Right cardiac atrium (tissue), 5 donors: ENCODE measurements at regions not wholly inside any gene's neighbourhood (a gene's known extent, or its start where the extent isn't known, plus 50 kb on each side); places are given as distances from the start of the nearest gene placed in this dataset.
"Not testable (repeated sequence)": the region's sequence is repeated elsewhere in the genome, so short reads cannot be mapped to it uniquely, and the experiment has no call there.

Experiments
- ATAC-seq, 2 donors: fragments of 200-7000 bp; cut with Tn5 transposase; one replicate each; pipeline versions ENCODE4 v1.8.0 to v1.9.1; 2020; ENCODE audit warnings: moderate library complexity in 2 of 2, mild to moderate bottlenecking in 1 of 2
- DNase-seq, 3 donors: peaks; one replicate each; pipeline ENCODE4 v3.0.0-alpha.2; 2020
- H3K27ac ChIP-seq: one replicate; pipeline ENCODE4 v1.5.1; 2013; ENCODE audit warnings: mild to moderate bottlenecking, low read length, control low read depth, moderate library complexity
- H3K27me3 ChIP-seq: one replicate; pipeline ENCODE4 v1.6.1; 2013; ENCODE audit not compliant: control insufficient read depth, insufficient read depth
- H3K4me1 ChIP-seq: one replicate; pipeline ENCODE4 v1.6.1; 2013; ENCODE audit warnings: low read length; ENCODE audit not compliant: control insufficient read depth, insufficient read depth
- H3K4me3 ChIP-seq: one replicate; pipeline ENCODE4 v1.5.1; 2013; ENCODE audit warnings: low read length, control low read depth
- H3K9me3 ChIP-seq: one replicate; pipeline ENCODE4 v1.6.1; 2013; ENCODE audit warnings: low read length; ENCODE audit not compliant: control insufficient read depth
- WGBS: extraction: QIAGEN DNeasy Blood & Tissue Kit; methylation state at CpG from one replicate; pipeline ENCODE4 v1.1.7; 2013; 5-methylcytosine and 5-hydroxymethylcytosine counted together
- intact Hi-C, 4 donors: fragments of 100-400 bp; cut with DNase I; formaldehyde crosslinking; loops; one replicate each; pipeline versions ENCODE4 v1.11.0 to v1.14.0; 2022 to 2023
- donor health status: healthy with polysubstance abuse.
- donor health status: DM: no; HTN: yes; CAD: no.
- donor health status: DM: no; HTN: no; CAD: no.
- donor health status: DM: no; HTN: yes; CAD: no; lungs with severe emphysema.
- donor health status: DM: yes; HTN: yes; CAD: no.

DNA sequence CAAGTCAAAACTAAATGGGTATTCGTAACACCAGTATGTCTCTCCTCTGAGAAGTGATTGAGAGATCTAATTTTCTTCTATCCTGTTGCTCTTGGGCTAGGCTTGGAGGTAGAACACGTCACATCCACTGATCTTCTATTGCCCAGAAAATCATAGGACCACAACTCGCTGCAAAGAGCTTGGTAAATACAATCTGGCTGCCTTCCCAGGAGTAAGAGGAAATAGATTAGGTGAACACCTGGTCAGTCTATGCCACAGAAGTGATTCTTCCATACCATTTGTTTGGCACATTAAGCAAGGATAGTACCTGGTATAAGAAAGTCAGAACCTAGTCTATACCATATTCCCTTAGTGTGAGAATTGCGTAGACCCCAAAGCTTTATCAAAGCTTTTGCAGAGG lies 129.3 kb upstream of the PHYHIPL start:
- 80% methylated on average over 4 of the region's 4 CpGs for WGBS

DNA sequence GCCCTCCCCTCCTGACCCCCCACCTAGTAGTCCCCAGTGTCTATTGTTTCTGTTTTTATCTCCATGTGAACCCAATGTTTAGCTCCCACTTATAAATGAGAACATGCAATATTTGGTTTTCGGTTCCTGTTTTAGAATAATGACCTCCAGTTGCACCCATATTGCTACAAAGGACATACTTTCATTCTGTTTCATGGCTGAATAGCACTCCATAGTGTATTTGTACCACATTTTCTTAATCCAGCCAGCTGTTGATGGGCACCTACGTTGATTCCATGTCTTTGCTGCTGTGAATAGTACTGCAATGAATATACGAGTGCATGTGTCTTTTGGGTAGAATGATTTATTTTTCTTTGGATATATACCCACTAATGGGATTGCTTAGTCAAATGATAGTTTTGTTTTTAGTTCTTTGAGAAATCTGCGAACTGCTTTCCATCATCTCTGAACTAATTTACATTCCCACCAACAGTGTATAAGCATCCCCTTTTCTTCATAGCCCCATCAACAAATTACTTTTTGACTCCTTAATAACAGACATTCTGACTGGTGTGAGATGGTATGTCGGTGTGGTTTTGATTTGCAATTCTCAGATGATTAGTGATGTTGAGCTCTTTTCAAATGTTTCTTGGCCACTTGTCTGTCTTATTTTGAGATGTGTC lies 128.4 kb upstream of the PHYHIPL start:
- H3K27ac ChIP-seq: no peak overlapping the region
- DNase-seq (no peak), ATAC-seq (no peak)
- no peaks in the 10 kb centered on the region for H3K9me3 ChIP-seq
- 83% methylated on average over 5 of the region's 5 CpGs for WGBS
- H3K27me3 ChIP-seq: no peaks in the 10 kb centered on the region
- intact Hi-C loops: no loop called here
- H3K4me3 ChIP-seq: no peak overlapping the region
- no peaks in the 10 kb centered on the region for H3K4me1 ChIP-seq

More for the DNA sequence above, 129.3 kb upstream of the PHYHIPL start:
- H3K27me3 ChIP-seq: no peaks in the 10 kb centered on the region
- DNase-seq (no peak), ATAC-seq (no peak)
- no peak overlapping the region for H3K27ac ChIP-seq
- no peaks in the 10 kb centered on the region for H3K4me1 ChIP-seq
- intact Hi-C loops: no loop called here
- no peak overlapping the region for H3K4me3 ChIP-seq
- H3K9me3 ChIP-seq: no peaks in the 10 kb centered on the region

DNA sequence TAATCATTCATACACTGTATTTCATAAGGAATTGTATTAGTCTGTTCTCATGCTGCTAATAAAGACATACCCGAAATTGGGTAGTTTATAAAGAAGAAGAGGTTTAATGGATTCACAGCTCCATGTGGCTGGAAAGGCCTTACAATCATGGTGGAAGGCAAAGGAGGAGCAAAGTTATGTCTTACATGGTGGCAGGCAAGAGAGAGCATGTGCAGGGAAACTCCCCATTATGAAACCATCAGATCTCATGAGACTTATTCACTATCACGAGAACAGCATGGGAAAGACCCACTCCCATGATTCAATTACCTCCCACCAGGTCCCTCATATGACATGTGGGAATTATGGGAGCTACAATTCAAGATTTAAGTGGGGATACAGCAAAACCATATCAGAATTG lies 122.9 kb upstream of the PHYHIPL start:
- H3K4me1 ChIP-seq, intact Hi-C loops, H3K27me3 ChIP-seq, H3K4me3 ChIP-seq, H3K27ac ChIP-seq, DNase-seq, H3K9me3 ChIP-seq, ATAC-seq: not testable (repeated sequence)
- 82% methylated on average over 2 of the region's 2 CpGs for WGBS

DNA sequence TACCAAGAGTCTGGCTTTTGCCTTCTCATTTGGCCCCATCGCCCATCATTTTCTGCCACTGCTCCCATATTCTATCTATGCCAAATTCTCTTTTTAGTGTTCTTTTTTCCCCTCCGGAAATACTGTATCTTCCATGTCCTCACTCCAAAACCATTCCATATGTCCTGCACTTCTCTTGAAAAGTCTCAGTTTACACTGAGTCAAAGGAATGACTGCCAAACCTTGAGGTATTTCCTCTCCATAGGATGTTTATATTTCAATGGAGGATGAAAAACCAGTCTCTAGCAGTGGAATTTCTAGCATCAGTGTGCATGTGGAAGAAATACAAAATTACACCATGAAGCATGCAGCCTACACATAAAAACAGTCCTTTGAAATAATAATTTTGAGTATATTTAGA lies 121.4 kb upstream of the PHYHIPL start:
- H3K9me3 ChIP-seq: no peaks in the 10 kb centered on the region
- DNase-seq: no peak
- no peak for ATAC-seq
- WGBS: 84% methylated on average over 2 of the region's 2 CpGs
- H3K4me1 ChIP-seq: peaks cover 3% of the 10 kb centered on the region
- no peak overlapping the region for H3K4me3 ChIP-seq
- H3K27ac ChIP-seq: no peak overlapping the region
- H3K27me3 ChIP-seq: no peaks in the 10 kb centered on the region
- intact Hi-C loops: no loop called here

DNA sequence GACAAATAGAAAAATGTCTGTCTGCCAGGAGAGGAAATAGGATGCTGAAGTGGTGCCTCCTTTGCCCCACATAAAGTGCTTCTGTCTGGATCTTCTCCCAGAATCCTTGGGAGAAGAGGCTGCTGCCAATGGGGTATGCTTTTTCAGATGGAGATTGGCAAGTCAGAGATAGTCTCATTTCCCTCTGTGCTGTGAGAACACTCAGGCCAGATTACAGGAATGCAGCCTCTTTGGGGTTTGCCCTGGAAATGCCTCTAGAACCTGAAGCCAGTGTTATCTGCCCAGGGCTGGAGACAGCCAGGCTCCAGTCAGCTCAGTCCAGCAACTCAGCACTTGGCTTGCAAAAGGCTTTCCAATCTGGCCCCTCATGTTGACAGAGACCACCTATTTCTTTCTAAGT lies 119.1 kb upstream of the PHYHIPL start:
- ATAC-seq: peak; percentile 36 to 91
- intact Hi-C loops: no loop called here

DNA sequence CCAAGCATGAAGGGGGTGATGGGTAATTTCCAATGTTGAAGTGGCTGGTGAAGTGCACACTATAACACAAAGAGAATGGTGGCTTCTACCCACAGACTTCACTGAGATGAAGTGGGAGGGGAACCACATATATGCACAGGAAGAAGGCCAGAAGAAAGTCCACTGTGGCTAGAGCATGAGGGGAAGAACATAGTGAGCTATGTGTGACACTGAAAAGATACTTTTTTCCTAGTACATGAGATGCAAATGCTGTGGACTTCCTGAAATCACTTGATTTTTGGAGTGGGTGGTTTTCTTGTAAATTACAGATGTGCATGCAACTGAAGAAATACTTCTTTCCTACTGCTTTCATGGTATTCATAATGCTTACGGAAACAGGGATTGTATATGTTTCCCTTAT lies 115.6 kb upstream of the PHYHIPL start:
- DNase-seq (no peak), ATAC-seq (no peak)
- Histone ChIP-seq H3K27ac (no peak overlapping the region), H3K4me1 (peaks cover 3% of the 10 kb centered on the region), H3K27me3 (no peaks in the 10 kb centered on the region), H3K9me3 (no peaks in the 10 kb centered on the region), H3K4me3 (no peak overlapping the region)
- WGBS: 93% methylated on average over 1 of the region's 1 CpG
- intact Hi-C loops: no loop called here

More for the DNA sequence above, 119.1 kb upstream of the PHYHIPL start:
- Histone ChIP-seq H3K27ac (no peak overlapping the region), H3K27me3 (no peaks in the 10 kb centered on the region), H3K9me3 (no peaks in the 10 kb centered on the region), H3K4me1 (peaks cover 3% of the 10 kb centered on the region), H3K4me3 (no peak overlapping the region)
- DNase-seq: peak in 1 of 3 donors; percentile 28

DNA sequence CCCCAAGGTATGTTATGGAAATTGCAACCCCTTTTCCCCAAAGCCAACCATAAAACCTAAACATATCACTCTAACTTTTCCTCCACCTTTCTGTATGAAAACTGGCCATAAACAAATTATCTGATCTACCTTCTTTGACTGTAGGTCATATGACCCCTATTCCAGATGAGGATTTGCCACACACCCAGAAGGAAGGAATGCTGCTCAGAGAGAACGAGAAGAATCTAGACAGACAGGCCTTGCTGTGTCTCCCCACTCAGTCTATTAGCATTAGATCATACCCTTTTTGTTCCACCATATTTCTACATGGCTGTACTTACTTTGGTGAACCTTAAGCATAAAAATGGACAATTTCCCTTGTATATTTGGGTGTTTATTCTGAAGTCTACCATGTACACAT lies 113.0 kb upstream of the PHYHIPL start:
- H3K4me3 ChIP-seq: no peak overlapping the region
- no peak for DNase-seq
- intact Hi-C loops: no loop called here
- H3K27me3 ChIP-seq: no peaks in the 10 kb centered on the region
- H3K27ac ChIP-seq: no peak overlapping the region
- ATAC-seq: no peak
- no peaks in the 10 kb centered on the region for H3K4me1 ChIP-seq
- WGBS: 96% methylated on average over 1 of the region's 1 CpG
- H3K9me3 ChIP-seq: no peaks in the 10 kb centered on the region

DNA sequence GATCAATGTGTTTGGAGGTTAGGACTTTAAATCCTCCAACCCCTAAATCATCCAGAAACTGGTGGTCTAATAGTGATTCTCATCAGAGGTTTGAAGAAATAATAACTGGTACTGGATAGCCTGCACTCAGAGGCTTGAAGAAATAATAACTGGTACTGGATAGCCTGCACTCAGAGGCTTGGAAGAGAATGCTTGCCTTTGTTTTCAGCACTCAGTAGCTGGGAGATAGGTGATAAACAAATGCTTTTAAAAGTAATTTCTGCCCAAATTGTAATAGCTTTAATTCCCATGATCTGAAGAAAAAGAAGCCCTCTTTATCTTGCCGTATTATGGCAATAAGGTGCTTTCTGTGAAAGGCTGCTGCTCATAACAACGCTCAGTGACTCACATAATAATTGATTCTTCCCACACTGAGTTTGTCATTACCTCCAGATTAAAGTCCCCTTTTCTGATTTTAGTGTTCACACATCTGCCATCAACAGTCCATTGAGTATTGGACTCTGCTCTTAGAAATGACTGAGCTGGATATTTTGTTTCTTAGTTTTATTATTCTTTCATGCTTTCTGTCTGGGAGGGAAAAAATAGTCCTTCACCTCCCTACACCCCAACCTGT lies 112.3 kb upstream of the PHYHIPL start:
- intact Hi-C loops: no loop called here
- DNase-seq: no peak
- no peaks in the 10 kb centered on the region for H3K27me3 ChIP-seq
- 85% methylated on average over 2 of the region's 2 CpGs for WGBS
- H3K9me3 ChIP-seq: no peaks in the 10 kb centered on the region
- no peak for ATAC-seq
- no peak overlapping the region for H3K27ac ChIP-seq
- no peak overlapping the region for H3K4me3 ChIP-seq
- H3K4me1 ChIP-seq: no peaks in the 10 kb centered on the region

DNA sequence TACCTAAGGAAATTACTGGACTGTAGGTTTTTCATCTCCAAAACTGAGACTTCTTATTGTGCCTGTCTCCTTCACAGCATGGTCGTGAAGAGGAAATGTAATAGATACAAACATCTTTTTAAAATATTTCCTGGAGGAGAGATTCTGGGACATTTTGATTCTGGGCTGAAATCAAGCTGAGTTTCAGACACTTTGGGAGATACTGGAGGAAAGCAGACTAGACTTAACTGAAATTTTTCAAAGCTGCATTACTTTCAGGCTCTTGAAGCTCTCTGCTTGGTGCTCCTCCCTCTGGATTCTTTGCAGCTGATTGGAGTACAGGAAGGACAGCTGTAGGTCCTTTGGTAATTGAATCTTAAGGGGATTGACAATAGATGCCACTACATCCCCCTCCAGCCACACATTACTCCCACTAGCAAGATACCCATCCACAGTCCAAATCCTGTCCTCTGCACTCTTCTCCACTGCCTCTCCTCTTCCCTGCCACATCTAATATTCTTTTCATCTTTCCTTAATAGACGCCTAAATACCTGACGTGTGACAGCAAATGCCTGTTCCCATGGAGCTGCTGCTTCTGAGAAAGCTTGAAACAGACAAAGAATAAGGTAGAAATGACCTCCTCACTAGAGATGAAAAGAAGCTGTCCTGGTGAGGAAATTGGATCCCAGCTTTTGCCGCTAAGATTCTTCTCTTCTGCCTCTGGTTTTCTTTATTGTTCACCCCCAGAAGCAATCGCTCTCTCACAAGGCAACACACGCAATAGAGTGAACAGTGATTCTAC lies 111.5 kb upstream of the PHYHIPL start:
- intact Hi-C loops: no loop called here

DNA sequence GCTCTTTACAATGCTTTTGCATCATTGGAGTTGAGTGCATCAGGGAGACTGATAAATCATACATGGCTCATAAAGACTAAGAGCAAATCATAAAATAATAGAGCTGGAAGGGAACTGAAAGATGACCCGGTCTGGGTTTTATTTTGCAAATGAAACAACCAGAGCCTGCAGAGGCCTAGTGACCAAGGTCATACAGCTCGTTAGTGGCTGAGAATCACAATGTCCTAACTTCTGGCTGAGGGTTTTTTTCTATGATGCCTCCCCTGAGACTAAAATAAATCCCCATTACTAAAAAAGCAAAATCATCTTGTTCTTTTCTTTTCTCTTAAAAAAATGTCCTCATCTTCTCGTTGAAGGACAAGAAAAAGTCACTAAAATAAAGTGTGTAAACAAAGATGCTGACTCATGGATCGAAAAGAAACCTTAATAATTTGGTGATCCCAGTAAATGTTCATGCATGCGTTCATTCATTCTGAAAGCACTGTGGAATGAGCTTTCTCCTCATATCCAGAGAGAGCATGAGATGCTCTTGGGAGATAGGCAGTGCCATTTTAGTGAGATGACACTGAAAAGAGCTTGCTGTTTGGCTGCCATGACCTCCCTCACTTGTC lies 107.8 kb upstream of the PHYHIPL start:
- H3K27ac ChIP-seq: no peak overlapping the region

More for the DNA sequence above, 111.5 kb upstream of the PHYHIPL start:
- H3K27me3 ChIP-seq: no peaks in the 10 kb centered on the region
- ATAC-seq: no peak
- H3K4me3 ChIP-seq: no peak overlapping the region
- 83% methylated on average over 6 of the region's 6 CpGs for WGBS
- no peaks in the 10 kb centered on the region for H3K4me1 ChIP-seq
- no peak overlapping the region for H3K27ac ChIP-seq
- DNase-seq: no peak
- H3K9me3 ChIP-seq: no peaks in the 10 kb centered on the region

DNA sequence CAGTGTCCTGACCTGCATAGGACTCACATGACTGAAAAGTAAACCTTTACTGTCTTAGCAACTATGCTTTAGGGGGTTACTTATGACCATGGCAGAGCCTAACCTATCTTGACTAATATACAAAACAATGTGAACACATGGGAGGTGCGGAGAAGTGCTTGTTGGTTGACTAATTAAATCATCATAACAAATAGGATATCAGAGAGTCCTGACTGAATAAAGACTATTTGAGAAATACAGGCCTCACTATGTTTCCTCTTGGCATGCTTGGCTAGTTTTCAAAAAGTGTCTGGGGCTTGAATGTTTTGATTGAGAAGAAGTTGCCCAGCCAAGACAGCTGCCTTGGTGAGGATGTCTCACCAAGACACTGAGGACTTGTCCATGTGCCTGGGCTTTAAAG lies 104.4 kb upstream of the PHYHIPL start:
- H3K27me3 ChIP-seq: no peaks in the 10 kb centered on the region
- 82% methylated on average over 1 of the region's 1 CpG for WGBS
- H3K9me3 ChIP-seq: no peaks in the 10 kb centered on the region
- no peak overlapping the region for H3K27ac ChIP-seq
- no peak overlapping the region for H3K4me3 ChIP-seq
- H3K4me1 ChIP-seq: no peaks in the 10 kb centered on the region
- intact Hi-C loops: no loop called here
- no peak for ATAC-seq
- no peak for DNase-seq

More for the DNA sequence above, 107.8 kb upstream of the PHYHIPL start:
- no peak for DNase-seq
- no peak for ATAC-seq
- WGBS: 60% methylated on average over 5 of the region's 5 CpGs
- Histone ChIP-seq H3K27me3 (no peaks in the 10 kb centered on the region), H3K9me3 (no peaks in the 10 kb centered on the region), H3K4me1 (no peaks in the 10 kb centered on the region), H3K4me3 (no peak overlapping the region)
- intact Hi-C loops: no loop called here
